ENCODE measurements at regions not wholly inside any gene's neighbourhood (a gene's known extent, or its start where the extent isn't known, plus 50 kb on each side); places are given as distances from the start of the nearest gene placed in this dataset.

DNA sequence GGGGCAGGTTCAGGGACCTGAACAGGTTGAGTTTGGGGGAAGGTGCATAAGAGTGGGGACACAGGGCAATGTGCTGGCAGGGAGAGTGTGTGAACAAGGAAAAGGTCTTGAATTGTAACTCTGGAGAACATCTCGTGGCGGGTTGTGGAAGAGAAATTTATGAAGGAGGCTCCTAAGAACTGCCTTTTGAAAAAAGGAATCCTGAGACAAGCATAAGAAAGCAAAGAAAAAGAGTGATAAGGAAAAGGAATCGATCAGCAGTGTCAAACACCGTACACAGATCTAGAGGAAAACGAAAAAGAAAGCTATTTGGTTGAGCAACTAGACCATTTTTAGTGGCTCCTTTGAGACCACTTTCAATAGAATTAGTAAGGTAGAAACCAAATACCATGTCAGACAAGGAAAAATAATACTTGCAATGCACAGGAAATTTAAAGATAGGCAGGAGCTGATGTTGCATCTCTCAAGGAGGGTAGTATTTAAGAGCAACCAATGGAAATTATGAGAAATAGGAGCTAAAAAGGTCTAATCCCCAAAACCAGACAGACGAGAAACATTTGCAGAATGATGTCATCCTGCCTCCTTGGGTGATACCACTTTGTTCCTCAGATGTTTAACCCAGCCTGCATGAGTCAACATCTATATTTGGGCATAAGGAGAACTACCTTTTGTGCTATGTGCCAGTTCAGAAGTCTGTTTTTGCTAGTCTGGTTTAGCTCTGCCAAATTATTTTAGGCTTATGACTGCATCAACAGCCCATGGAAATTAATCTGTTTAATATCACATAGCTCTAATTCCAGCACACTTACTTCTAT, 64.5 kb upstream of the STK38L start:
- DNase-seq (ENCODE audit: low read depth), result peak; percentile 95
- TF ChIP-seq CTCF (IDR thresholded peaks at IDR 0.05; ENCODE audit: low read length, missing control alignments), result no peak
- H3K4me3 ChIP-seq (replicated peaks; ENCODE audit: low read depth, low read length), result no peak overlapping the region

- H3K4me3 ChIP-seq (replicated peaks; ENCODE audit: low read depth, low read length), result no peak overlapping the region
- no peak for TF ChIP-seq CTCF (IDR thresholded peaks at IDR 0.05; ENCODE audit: low read length, missing control alignments)
- no peak for DNase-seq (ENCODE audit: low read depth)
Observed at GRCh38 chr12:27180906-27181505, 63.1 kb upstream of the STK38L start.

- no peak for TF ChIP-seq CTCF (IDR thresholded peaks at IDR 0.05; ENCODE audit: low read length, missing control alignments)
- H3K4me3 ChIP-seq (replicated peaks; ENCODE audit: low read depth, low read length), result no peak overlapping the region
- no peak for DNase-seq (ENCODE audit: low read depth)
Observed at GRCh38 chr12:27183342-27183741, 60.7 kb upstream of the STK38L start.

DNA sequence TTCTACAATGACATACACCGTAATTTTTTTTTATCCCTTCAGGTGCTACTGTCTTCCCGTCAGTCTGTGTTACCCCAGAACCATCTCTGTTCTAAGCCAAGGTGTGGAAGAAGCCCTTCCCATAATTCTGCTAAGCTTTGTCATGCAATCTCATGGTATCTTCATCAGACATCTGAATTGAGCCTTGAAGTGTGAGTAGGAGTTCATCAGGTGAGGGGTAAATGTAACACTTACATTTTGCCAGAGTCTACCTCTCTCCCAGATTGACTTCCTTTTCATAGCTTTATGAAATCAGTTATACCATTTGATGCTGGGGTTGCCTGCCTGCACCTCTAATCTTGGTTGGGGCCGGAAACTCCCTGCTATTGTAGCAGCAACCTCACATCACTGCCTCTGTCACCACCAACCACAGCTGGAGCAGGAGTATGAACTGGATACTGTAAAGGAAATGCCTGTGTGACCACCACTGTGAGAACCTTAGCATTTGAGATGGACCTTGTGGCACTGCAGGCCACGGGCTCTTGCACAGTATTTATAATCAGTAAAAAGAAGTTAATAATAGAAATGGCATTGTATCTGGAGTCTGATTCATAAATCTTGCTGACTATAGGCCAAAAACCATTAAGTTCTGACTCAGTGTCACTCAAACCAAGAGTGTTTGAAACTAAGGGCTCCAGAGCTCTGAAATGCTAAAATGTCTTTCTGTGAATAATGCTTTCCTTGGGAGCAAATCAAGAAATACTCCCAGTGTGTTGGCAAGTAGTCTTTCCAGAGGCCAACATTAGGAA, 58.7 kb upstream of the STK38L start:
- H3K4me3 ChIP-seq (replicated peaks; ENCODE audit: low read depth, low read length), result no peak overlapping the region
- no peak for TF ChIP-seq CTCF (IDR thresholded peaks at IDR 0.05; ENCODE audit: low read length, missing control alignments)
- peak; percentile 93 for DNase-seq (ENCODE audit: low read depth)

DNA sequence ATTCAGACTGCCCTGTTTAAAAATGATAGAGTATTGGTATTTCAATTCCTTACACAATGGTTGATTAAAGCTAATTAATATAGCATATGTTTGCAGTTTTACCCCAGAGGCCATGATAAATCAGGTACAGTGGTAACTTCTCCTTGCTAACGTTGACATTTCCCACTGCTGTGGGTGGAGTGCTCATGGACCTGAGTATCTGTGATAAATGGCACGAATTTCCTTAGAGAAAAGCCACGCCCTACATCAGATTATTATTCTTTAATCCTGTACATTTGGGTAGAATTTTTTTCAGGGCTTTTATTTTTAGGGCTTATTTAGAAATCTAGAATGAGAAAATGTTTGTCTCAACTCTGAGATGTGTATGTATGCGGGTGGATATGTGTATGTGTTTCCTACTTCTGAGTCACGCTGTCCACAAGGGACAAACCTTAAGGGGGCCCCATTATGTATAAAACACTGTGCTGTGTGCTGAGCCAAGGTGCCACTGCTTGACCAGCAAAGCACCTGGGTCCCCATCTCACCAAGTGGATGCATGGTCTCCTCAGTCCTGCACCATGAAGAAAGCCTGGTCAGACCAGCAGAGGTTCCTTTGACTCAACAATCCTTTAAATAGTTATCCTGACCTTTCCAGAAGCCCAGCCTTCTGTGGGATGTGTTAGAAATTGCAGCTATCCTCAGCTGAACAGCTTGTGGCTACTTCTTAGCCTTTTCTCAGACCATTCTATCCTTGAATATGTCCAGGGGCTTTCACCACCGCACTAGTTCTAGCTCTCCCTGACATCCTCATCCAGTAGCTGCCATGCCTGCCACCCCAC, 57.9 kb upstream of the STK38L start:
- H3K4me3 ChIP-seq (replicated peaks; ENCODE audit: low read depth, low read length), result no peak overlapping the region
- no peak for TF ChIP-seq CTCF (IDR thresholded peaks at IDR 0.05; ENCODE audit: low read length, missing control alignments)
- no peak for DNase-seq (ENCODE audit: low read depth)

GRCh38 chr12:27187697-27188096, 56.4 kb upstream of the STK38L start:
- no peak for TF ChIP-seq CTCF (IDR thresholded peaks at IDR 0.05; ENCODE audit: low read length, missing control alignments)
- no peak overlapping the region for H3K4me3 ChIP-seq (replicated peaks; ENCODE audit: low read depth, low read length)
- no peak for DNase-seq (ENCODE audit: low read depth)
